Ammon's horn (tissue), 1 donor: ENCODE measurements at regions not wholly inside any gene's neighbourhood (a gene's known extent, or its start where the extent isn't known, plus 50 kb on each side); places are given as distances from the start of the nearest gene placed in this dataset.

Experiments
- DNase-seq: peaks from one replicate; pipeline ENCODE4 v3.0.0-alpha.2; 2016; ENCODE audit warnings: low spot score

DNA sequence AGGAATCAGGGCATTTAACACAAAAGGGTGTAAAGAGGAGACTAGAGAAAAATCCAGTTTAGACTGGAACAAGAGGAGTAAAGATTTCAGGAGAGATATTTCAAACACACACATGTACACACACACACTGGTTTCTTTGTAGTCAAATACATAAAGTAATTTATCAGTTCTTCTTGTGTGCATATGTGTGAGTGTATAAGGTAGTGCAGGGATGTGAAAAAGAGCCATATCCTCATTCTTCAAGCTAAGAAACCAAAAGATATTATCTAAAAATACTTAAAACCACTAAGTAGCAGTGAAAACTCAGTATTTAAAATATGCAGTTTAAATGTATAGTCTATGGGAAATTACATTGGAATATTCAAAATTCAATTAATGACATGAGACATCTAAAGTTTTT is 52.5 kb upstream of the CARD18 start:
- no peak for DNase-seq

DNA sequence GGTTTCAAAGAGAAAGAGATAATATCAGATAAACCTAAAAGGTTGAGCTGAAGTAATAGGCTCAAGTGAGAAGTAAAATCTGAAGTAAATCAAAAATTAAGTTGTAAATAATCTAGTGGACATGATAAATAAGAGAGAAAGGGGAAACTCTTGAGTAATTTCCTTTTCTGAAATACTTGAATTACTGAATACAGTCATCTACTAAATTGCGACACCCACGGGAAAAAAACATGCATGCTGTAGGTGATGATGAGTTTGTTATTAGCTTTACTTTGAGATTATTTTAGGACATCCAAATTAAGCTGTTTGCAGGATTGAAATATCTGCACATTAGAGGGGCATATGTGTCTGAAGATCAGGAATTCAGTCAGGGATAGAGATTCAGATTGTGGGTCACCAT is 50.0 kb upstream of the CARD18 start:
- no peak for DNase-seq
